ENCODE measurements at regions not wholly inside any gene's neighbourhood (a gene's known extent, or its start where the extent isn't known, plus 50 kb on each side); places are given as distances from the start of the nearest gene placed in this dataset.
"Not testable (repeated sequence)": the region's sequence is repeated elsewhere in the genome, so short reads cannot be mapped to it uniquely, and the experiment has no call there.

- DNase-seq = no peak
These were observed 196.6 kb upstream of the FLRT2 start for GRCh38 chr14:85333313-85333712.

GRCh38 chr14:85333841-85334240 is 196.1 kb upstream of the FLRT2 start:
- no peak for DNase-seq

DNA sequence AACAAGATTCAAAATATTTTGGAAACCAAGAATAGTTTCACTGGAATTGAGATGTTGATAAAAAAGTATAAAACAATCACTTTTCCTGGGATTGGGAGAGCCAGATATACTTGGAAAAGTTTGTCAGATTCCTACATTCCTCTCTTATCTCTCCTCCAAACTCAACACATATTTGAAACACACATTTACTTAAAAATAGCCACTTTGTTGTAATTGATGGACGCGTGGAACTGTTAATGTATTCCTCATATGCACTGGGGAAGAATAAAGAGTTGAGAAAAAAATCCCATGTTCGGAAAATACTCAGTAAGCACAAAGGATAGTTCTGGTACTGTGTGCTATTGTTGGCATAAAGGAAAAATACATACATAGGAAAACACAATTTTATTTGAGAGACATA is 195.6 kb upstream of the FLRT2 start:
- no peak for DNase-seq

DNA sequence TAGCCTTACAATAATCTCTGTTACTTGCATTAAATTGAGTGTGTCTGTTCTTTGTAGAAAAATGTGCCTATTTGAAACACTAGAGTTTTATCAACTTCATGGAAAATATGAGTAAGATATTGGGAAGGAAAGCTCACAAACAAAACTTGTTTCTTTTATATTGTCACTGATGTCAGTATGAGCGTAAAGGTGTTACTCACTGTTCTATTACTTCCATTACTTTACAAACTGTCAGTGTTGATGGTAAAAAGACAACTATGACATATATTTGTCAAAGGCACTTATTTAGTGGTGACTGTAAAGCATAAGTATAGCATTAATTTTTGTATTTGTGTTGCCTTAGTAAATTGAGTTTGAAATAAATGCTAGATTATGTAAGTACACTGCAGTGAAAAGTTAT is 193.7 kb upstream of the FLRT2 start:
- no peak for DNase-seq

- DNase-seq = no peak
These were observed 193.1 kb upstream of the FLRT2 start for GRCh38 chr14:85336817-85337216.

GRCh38 chr14:85338895-85339294 is 191.0 kb upstream of the FLRT2 start:
- DNase-seq = no peak

GRCh38 chr14:85342858-85343607 is 186.9 kb upstream of the FLRT2 start:
- DNase-seq = no peak

- DNase-seq = no peak
These were observed 185.8 kb upstream of the FLRT2 start for GRCh38 chr14:85344171-85344570.

- DNase-seq = no peak
These were observed 184.9 kb upstream of the FLRT2 start for GRCh38 chr14:85344847-85345570.

DNA sequence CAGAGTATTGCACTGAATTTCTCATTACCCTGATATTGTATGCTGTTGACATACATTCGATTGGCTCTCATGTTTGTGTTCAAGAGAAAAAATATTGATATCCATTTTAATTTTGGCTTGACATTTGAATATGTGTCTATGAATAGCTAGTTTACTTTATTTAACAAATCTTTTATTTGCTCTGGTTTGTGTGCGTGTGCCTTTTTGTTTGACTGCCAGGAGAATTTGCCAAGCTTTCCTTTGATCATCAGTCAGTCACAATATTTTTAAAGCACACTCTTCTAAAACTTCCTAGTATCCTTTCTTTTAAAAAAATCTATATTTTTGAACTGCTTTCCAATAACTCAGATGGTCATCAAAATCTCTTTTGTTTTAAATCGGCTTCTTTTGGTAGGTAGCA is 179.3 kb upstream of the FLRT2 start:
- DNase-seq = no peak

GRCh38 chr14:85352588-85352987 is 177.4 kb upstream of the FLRT2 start:
- not testable (repeated sequence) for DNase-seq

- DNase-seq = no peak
These were observed 172.8 kb upstream of the FLRT2 start for GRCh38 chr14:85357120-85357519.

- no peak for DNase-seq
These were observed 171.7 kb upstream of the FLRT2 start for GRCh38 chr14:85358136-85358785.

GRCh38 chr14:85359505-85359904 is 170.4 kb upstream of the FLRT2 start:
- DNase-seq = no peak

DNA sequence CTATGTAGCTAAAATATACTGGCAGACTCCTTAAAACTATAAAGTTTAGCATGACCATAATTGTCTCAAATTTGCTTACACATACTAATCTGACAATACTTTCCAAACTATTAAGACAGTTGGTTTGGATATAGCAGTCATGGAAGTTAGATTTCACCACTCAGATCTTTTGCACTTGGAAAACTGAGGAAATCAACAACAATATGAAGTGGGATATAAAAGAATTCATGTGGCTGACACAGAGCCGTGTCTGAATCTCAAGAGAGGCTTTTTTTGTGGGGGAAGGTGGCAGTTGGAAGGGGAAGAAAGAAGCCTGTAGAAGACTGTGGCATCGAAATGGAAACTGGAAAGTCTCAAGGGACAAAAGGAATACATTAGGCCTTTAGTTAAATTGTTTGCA is 166.6 kb upstream of the FLRT2 start:
- DNase-seq = no peak

DNA sequence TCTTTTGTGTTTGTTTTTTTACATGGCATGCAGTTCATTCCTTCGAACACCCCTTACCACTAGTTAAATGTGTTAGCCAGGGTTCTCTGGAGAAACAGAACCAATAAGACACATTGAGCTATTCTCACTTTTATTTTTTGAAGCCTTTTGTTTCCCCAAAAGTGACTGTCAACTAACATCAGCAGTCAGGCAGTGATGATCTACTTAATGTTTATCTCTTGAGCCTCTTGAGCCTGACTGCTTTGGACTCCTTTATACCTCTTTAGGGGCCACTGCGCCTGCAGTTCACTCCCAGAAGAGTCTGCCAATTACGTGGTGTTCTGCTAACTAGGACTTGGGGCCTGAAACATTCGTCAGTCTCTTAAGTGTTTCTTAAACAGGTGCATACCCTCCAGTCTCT is 163.7 kb upstream of the FLRT2 start:
- DNase-seq = no peak

DNA sequence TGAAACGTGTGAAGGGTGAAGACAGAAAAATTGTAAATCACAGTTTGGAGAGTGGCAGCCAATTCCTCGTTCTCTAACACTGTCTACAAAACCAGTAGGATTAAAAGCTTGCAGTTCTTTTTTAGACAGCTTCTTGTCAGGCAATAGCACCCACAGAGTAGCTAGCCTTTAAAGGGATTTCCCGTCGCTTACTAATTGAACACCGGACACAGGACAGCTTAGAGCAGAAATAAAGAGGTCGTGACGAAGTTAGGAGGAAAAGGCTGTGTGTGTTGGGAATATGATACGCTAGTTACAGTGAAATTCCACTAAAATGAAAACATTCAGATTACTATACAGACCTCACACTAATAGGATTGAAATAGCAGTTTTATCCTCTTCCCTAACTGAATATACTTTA is 149.1 kb upstream of the FLRT2 start:
- DNase-seq = no peak

- no peak for DNase-seq
These were observed 147.6 kb upstream of the FLRT2 start for GRCh38 chr14:85382341-85382740.

DNA sequence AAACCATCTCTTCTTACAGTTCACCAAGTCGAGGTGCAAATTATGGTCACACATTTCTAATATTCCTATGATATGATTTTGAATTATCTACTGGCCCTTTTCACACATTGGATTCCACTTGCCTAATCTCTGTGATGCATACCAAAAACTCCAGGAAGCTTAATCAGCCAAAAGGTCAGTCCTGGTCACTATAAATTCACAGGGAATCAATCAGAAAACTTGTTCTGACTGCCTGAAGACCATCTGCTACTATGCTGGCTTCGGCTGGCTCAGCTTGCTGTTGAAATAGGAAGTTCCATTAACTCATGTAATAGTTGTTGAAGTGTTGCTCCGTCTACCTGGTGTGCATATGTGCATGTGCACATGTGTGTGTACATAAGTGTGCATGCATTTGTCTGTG is 142.8 kb upstream of the FLRT2 start:
- no peak for DNase-seq

- DNase-seq = no peak
These were observed 139.7 kb upstream of the FLRT2 start for GRCh38 chr14:85390236-85390635.

DNA sequence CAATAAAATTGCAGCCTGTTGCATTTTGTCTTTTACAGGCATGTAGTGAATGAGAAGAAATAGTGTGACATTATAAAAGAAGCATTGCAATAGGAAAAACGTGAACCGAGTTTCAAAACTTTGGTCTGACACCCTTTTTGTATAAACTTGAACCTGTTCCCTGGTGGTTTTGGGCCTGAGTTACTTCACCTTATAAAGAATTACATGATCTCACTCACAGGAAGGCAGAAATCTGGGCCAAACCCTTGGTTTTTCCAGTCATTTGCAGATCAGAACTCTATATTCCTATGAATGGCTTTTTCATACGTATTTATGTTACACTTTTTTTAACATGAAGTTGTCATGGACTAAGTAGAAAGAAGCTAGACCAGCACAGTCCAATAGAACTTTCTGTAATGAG is 138.5 kb upstream of the FLRT2 start:
- no peak for DNase-seq

DNA sequence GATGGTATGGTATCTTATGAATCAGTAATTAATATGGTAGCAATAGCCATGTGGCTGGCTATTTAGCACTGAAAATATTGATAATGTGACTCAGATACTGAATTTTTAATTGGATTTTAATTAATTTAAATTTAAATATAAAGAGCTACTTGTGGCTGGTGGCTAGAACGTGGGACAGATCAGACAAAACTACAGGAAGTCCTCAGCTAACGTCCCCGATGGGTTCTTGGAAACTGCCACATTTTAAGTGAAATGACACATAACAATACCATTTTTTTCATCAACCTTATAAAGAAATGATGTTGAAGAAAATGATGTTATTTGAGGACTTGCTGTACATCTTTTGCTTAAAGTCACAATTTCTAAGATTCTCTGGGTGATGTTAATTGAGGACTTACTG is 138.1 kb upstream of the FLRT2 start:
- DNase-seq = no peak

DNA sequence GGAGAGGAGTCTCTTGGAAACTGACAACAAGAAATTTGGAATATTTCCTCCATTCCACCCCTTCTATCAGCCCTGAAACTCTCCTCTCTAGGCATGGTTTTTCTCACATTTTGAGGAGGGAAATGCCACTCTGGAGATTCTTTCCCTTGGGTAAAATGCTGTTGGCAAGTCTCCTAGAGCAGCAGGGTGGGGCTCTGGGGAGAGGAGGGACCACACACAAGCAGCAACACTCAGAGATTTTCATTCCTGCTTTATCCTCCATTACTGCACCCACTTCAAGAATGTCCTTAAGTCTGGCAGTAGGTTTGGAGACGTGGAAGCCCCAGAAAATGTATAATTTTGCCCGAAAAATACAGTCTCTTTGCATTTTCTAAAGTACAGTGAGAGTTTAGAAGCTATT is 130.8 kb upstream of the FLRT2 start:
- DNase-seq = no peak

GRCh38 chr14:85400678-85401077 is 129.3 kb upstream of the FLRT2 start:
- DNase-seq = no peak

All from activated effector memory CD4-positive, alpha-beta T cell treated with anti-CD3 and anti-CD28 coated beads, Interleukin-2, amount 50 U/mL, for 16 hours (primary cell).